ENCODE measurements at regions not wholly inside any gene's neighbourhood (a gene's known extent, or its start where the extent isn't known, plus 50 kb on each side); places are given as distances from the start of the nearest gene placed in this dataset.

- DNase-seq (ENCODE audit: low spot score) (no peak), ATAC-seq (ENCODE audit: low read depth) (no peak)
- no peak for TF ChIP-seq CTCF (IDR thresholded peaks at IDR 0.05; ENCODE audit: poor library complexity, severe bottlenecking)
- Histone ChIP-seq H3K27ac (ENCODE audit: poor library complexity, severe bottlenecking) (no peak overlapping the region), H3K4me1 (ENCODE audit: insufficient read depth, poor library complexity, severe bottlenecking) (peaks cover 3% of the 10 kb centered on the region), H3K4me3 (ENCODE audit: severe bottlenecking) (no peak overlapping the region), H3K27me3 (ENCODE audit: insufficient read depth, poor library complexity, severe bottlenecking) (no peaks in the 10 kb centered on the region), H3K36me3 (ENCODE audit: low read depth) (no peaks in the 10 kb centered on the region), H3K9me3 (ENCODE audit: severe bottlenecking) (no peaks in the 10 kb centered on the region)
These were observed 438.9 kb downstream of the KLF12 start for GRCh38 chr13:73695325-73695724.

- H3K9me3 ChIP-seq (ENCODE audit: severe bottlenecking) = no peaks in the 10 kb centered on the region
- H3K27me3 ChIP-seq (ENCODE audit: insufficient read depth, poor library complexity, severe bottlenecking) = no peaks in the 10 kb centered on the region
- H3K4me1 ChIP-seq (ENCODE audit: insufficient read depth, poor library complexity, severe bottlenecking) = no peaks in the 10 kb centered on the region
- no peaks in the 10 kb centered on the region for H3K36me3 ChIP-seq (ENCODE audit: low read depth)
- no peak overlapping the region for H3K4me3 ChIP-seq (ENCODE audit: severe bottlenecking)
- no peak for ATAC-seq (ENCODE audit: low read depth)
- DNase-seq (ENCODE audit: low spot score) = no peak
- H3K27ac ChIP-seq (ENCODE audit: poor library complexity, severe bottlenecking) = no peak overlapping the region
- TF ChIP-seq CTCF (IDR thresholded peaks at IDR 0.05; ENCODE audit: poor library complexity, severe bottlenecking) = no peak
These were observed 441.0 kb downstream of the KLF12 start for GRCh38 chr13:73693215-73693614.

- Histone ChIP-seq H3K9me3 (ENCODE audit: severe bottlenecking) (no peaks in the 10 kb centered on the region), H3K4me1 (ENCODE audit: insufficient read depth, poor library complexity, severe bottlenecking) (no peaks in the 10 kb centered on the region), H3K36me3 (ENCODE audit: low read depth) (no peaks in the 10 kb centered on the region), H3K4me3 (ENCODE audit: severe bottlenecking) (no peak overlapping the region), H3K27ac (ENCODE audit: poor library complexity, severe bottlenecking) (no peak overlapping the region), H3K27me3 (ENCODE audit: insufficient read depth, poor library complexity, severe bottlenecking) (no peaks in the 10 kb centered on the region)
- DNase-seq (ENCODE audit: low spot score) (no peak), ATAC-seq (ENCODE audit: low read depth) (no peak)
- TF ChIP-seq CTCF (IDR thresholded peaks at IDR 0.05; ENCODE audit: poor library complexity, severe bottlenecking) = no peak
These were observed 442.3 kb downstream of the KLF12 start for GRCh38 chr13:73691891-73692290.

GRCh38 chr13:73687929-73688328 lies 446.3 kb downstream of the KLF12 start:
- Histone ChIP-seq H3K4me1 (ENCODE audit: insufficient read depth, poor library complexity, severe bottlenecking) (no peaks in the 10 kb centered on the region), H3K27ac (ENCODE audit: poor library complexity, severe bottlenecking) (no peak overlapping the region), H3K36me3 (ENCODE audit: low read depth) (no peaks in the 10 kb centered on the region), H3K4me3 (ENCODE audit: severe bottlenecking) (no peak overlapping the region), H3K9me3 (ENCODE audit: severe bottlenecking) (no peaks in the 10 kb centered on the region), H3K27me3 (ENCODE audit: insufficient read depth, poor library complexity, severe bottlenecking) (no peaks in the 10 kb centered on the region)
- DNase-seq (ENCODE audit: low spot score) (no peak), ATAC-seq (ENCODE audit: low read depth) (no peak)
- no peak for TF ChIP-seq CTCF (IDR thresholded peaks at IDR 0.05; ENCODE audit: poor library complexity, severe bottlenecking)

- Histone ChIP-seq H3K27me3 (ENCODE audit: insufficient read depth, poor library complexity, severe bottlenecking) (no peaks in the 10 kb centered on the region), H3K4me1 (ENCODE audit: insufficient read depth, poor library complexity, severe bottlenecking) (no peaks in the 10 kb centered on the region), H3K9me3 (ENCODE audit: severe bottlenecking) (no peaks in the 10 kb centered on the region), H3K36me3 (ENCODE audit: low read depth) (no peaks in the 10 kb centered on the region), H3K4me3 (ENCODE audit: severe bottlenecking) (no peak overlapping the region), H3K27ac (ENCODE audit: poor library complexity, severe bottlenecking) (no peak overlapping the region)
- no peak for TF ChIP-seq CTCF (IDR thresholded peaks at IDR 0.05; ENCODE audit: poor library complexity, severe bottlenecking)
- DNase-seq (ENCODE audit: low spot score) (no peak), ATAC-seq (ENCODE audit: low read depth) (no peak)
These were observed 447.1 kb downstream of the KLF12 start for GRCh38 chr13:73687087-73687486.
